ENCODE measurements at regions not wholly inside any gene's neighbourhood (a gene's known extent, or its start where the extent isn't known, plus 50 kb on each side); places are given as distances from the start of the nearest gene placed in this dataset.

DNA sequence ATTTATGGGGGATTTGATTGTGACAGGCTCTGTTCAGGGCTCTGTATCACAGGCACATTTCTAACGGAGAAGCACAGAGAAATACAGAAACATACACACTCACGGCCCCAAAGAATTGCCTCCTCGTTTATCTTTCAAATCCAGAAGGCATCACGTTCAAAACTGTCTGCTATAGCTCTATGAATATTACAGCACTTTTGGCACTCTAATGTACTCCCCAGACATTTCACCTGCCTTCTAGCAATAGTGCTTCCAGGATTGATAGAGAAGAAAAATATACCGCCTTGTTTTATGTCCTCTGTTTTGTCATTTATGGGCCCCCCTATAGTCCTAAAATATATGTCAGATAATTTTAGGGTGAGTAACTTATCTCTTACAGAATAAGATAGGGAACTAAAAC is 947.5 kb downstream of the ANKRD7 start:
- no peak for TF ChIP-seq EZH2 (IDR thresholded peaks at IDR 0.05; ENCODE audit: borderline replicate concordance, low read depth, low read length, poor library complexity, severe bottlenecking)
- TF ChIP-seq, protein P1, sequence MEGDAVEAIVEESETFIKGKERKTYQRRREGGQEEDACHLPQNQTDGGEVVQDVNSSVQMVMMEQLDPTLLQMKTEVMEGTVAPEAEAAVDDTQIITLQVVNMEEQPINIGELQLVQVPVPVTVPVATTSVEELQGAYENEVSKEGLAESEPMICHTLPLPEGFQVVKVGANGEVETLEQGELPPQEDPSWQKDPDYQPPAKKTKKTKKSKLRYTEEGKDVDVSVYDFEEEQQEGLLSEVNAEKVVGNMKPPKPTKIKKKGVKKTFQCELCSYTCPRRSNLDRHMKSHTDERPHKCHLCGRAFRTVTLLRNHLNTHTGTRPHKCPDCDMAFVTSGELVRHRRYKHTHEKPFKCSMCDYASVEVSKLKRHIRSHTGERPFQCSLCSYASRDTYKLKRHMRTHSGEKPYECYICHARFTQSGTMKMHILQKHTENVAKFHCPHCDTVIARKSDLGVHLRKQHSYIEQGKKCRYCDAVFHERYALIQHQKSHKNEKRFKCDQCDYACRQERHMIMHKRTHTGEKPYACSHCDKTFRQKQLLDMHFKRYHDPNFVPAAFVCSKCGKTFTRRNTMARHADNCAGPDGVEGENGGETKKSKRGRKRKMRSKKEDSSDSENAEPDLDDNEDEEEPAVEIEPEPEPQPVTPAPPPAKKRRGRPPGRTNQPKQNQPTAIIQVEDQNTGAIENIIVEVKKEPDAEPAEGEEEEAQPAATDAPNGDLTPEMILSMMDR (conservative IDR thresholded peaks at IDR 0.05; ENCODE audit: low read depth, low read length): no peak

Measured in A673 (cell line).